GM23338 (cell line): ENCODE measurements at regions not wholly inside any gene's neighbourhood (a gene's known extent, or its start where the extent isn't known, plus 50 kb on each side); places are given as distances from the start of the nearest gene placed in this dataset.

Experiments
- CREB1 ChIP-seq: fragments of 250-450 bp; sonication (Bioruptor Pico); IDR thresholded peaks from 2 replicates; pipeline ENCODE4 v1.5.0; 2020; ENCODE audit warnings: low read depth, mild to moderate bottlenecking, moderate library complexity
- CTCF ChIP-seq, 2 experiments: fragments of 200-600 bp in 1 of 2; sonication (generic) in 1 of 2; conservative IDR thresholded peaks; 2 replicates each; pipeline versions ENCODE4 v1.5.1 to v1.6.1; 2016 to 2017; ENCODE audit warnings: antibody characterized with exemption in 2 of 2, low read depth in 2 of 2, mild to moderate bottlenecking in 2 of 2, moderate library complexity in 1 of 2
- EZH2 ChIP-seq: fragments of 200-600 bp; sonication (generic); IDR thresholded peaks from one replicate; pipeline ENCODE4 v1.8.0; 2017; ENCODE audit warnings: antibody characterized with exemption, mild to moderate bottlenecking, low read depth; ENCODE audit not compliant: unreplicated experiment
- EZH2phosphoT487 ChIP-seq: fragments of 200-600 bp; sonication (generic); IDR thresholded peaks from one replicate; pipeline ENCODE4 v1.8.1; 2018; ENCODE audit warnings: antibody characterized with exemption; ENCODE audit not compliant: unreplicated experiment
- NANOG ChIP-seq: IDR thresholded peaks from 2 replicates; pipeline ENCODE4 v1.6.1; 2016; ENCODE audit warnings: antibody characterized with exemption, borderline replicate concordance
- POLR2AphosphoS5 ChIP-seq: IDR thresholded peaks from 2 replicates; pipeline ENCODE4 v1.6.1; 2016; ENCODE audit warnings: antibody characterized with exemption, low read depth
- REST ChIP-seq: IDR thresholded peaks from one replicate; pipeline ENCODE4 v1.6.1; 2018; ENCODE audit warnings: antibody characterized with exemption; ENCODE audit not compliant: unreplicated experiment
- ZNF114 ChIP-seq: fragments of 250-450 bp; sonication (Bioruptor Pico); IDR thresholded peaks from 2 replicates; pipeline ENCODE4 v1.5.0; 2020; ENCODE audit warnings: mild to moderate bottlenecking, moderate library complexity

GRCh38 chr16:26648851-26649250 is 417.9 kb upstream of the C16orf82 start:
- TF ChIP-seq CTCF (conservative IDR thresholded peaks at IDR 0.05; ENCODE audit: low read depth in 2 of 2) (no peak), EZH2 (no peak), POLR2AphosphoS5 (no peak), ZNF114 (no peak), EZH2phosphoT487 (no peak), REST (no peak), CREB1 (CRISPR knock-in tag) (no peak), NANOG (no peak)
